Stomach (tissue), 8 donors: ENCODE measurements at regions not wholly inside any gene's neighbourhood (a gene's known extent, or its start where the extent isn't known, plus 50 kb on each side); places are given as distances from the start of the nearest gene placed in this dataset.

Experiments
- DNase-seq, 2 donors: peaks; one replicate each; pipeline versions ENCODE4 v3.0.0 to v3.0.0-alpha.2; 2013 to 2019
- H3K27ac ChIP-seq, 5 donors: fragments of 200-600 bp in 4 of 5; sonication (generic) in 4 of 5; one replicate each; pipeline ENCODE4 v1.5.1; 2013 to 2019; ENCODE audit warnings: mild to moderate bottlenecking in 1 of 5, moderate library complexity in 1 of 5
- H3K27me3 ChIP-seq, 3 donors: fragments of 200-600 bp; sonication (generic); one replicate each; pipeline ENCODE4 v1.5.1; 2017 to 2019; ENCODE audit warnings: mixed run types in 1 of 3
- H3K36me3 ChIP-seq, 4 donors: fragments of 200-600 bp; sonication (generic); 1 replicate in 3 of 4; 2 replicates in 1 of 4; pipeline ENCODE4 v1.5.1; 2016 to 2019
- H3K4me1 ChIP-seq, 4 donors: fragments of 200-600 bp; sonication (generic); one replicate each; pipeline ENCODE4 v1.5.1; 2016 to 2019
- H3K4me3 ChIP-seq, 4 donors: fragments of 200-600 bp; sonication (generic) in 3 of 4; one replicate each; pipeline ENCODE4 v1.5.1; 2016 to 2019; ENCODE audit warnings: mild to moderate bottlenecking in 1 of 4
- H3K9me3 ChIP-seq, 4 donors: fragments of 200-600 bp; sonication (generic); one replicate each; pipeline ENCODE4 v1.5.1; 2016 to 2019
- CTCF ChIP-seq, 7 experiments: fragments of 450-650 bp in 4 of 7; fragments of 200-600 bp in 3 of 7; sonication (generic) in 3 of 7; IDR thresholded peaks; one replicate each; pipeline ENCODE4 v1.5.1; 2016 to 2019; ENCODE audit warnings: antibody characterized with exemption in 7 of 7, control low read depth in 2 of 7, mild to moderate bottlenecking in 1 of 7
- EP300 ChIP-seq: sonication (generic); formaldehyde crosslinking; IDR thresholded peaks from one replicate; pipeline ENCODE4 v1.6.1; 2017; ENCODE audit warnings: antibody characterized with exemption
- POLR2A ChIP-seq, 4 donors: fragments of 450-650 bp; IDR thresholded peaks; one replicate each; pipeline ENCODE4 v1.6.1; 2016; ENCODE audit warnings: antibody characterized with exemption in 4 of 4, control low read depth in 2 of 4, mild to moderate bottlenecking in 1 of 4, moderate library complexity in 1 of 4
- POLR2AphosphoS5 ChIP-seq, 3 donors: sonication (generic); formaldehyde crosslinking; IDR thresholded peaks; one replicate each; pipeline ENCODE4 v1.6.1; 2016; ENCODE audit warnings: antibody characterized with exemption in 3 of 3
- WGBS, 5 donors: extraction: QIAGEN DNeasy Blood & Tissue Kit in 3 of 5; methylation state at CpG; one replicate each; pipeline versions ENCODE4 v1.1.5 to v1.1.7; 2013 to 2018; 5-methylcytosine and 5-hydroxymethylcytosine counted together
- intact Hi-C: fragments of 100-400 bp; cut with DNase I; formaldehyde crosslinking; loops from one replicate; pipeline ENCODE4 v1.15.1; 2023; ENCODE audit warnings: low total_unique reads
- donor health status: healthy with polysubstance abuse.
- donor health status: Bipolar disorder and iron deficiency.
- donor health status: healthy.

GRCh38 chr2:82075875-82076274, 1771.3 kb upstream of the LRRTM1 start:
- no peak for TF ChIP-seq CTCF (IDR thresholded peaks at IDR 0.05)
- TF ChIP-seq POLR2AphosphoS5 (IDR thresholded peaks at IDR 0.05): no peak
- no peak for TF ChIP-seq EP300
- TF ChIP-seq POLR2A (IDR thresholded peaks at IDR 0.05): no peak
- Histone ChIP-seq H3K36me3 (no peaks in the 10 kb centered on the region), H3K27me3 (no peaks in the 10 kb centered on the region), H3K4me3 (no peak overlapping the region), H3K27ac (no peak overlapping the region), H3K9me3 (no peaks in the 10 kb centered on the region), H3K4me1 (no peaks in the 10 kb centered on the region)
- no peak for DNase-seq
- intact Hi-C loops: no loop called here
- 83 to 95% (median 91%) methylated on average over 2 of the region's 2 CpGs for WGBS, 5 donors

- H3K27me3 ChIP-seq: no peaks in the 10 kb centered on the region
- intact Hi-C loops: no loop called here
- TF ChIP-seq CTCF (IDR thresholded peaks at IDR 0.05) (no peak), EP300 (no peak), POLR2AphosphoS5 (IDR thresholded peaks at IDR 0.05) (no peak), POLR2A (IDR thresholded peaks at IDR 0.05) (no peak)
- H3K9me3 ChIP-seq: no peaks in the 10 kb centered on the region
- no peak overlapping the region for H3K4me3 ChIP-seq
- no peak for DNase-seq
- no peaks in the 10 kb centered on the region for H3K36me3 ChIP-seq
- WGBS, 5 donors: 45 to 72% (median 62%) methylated on average over 2 of the region's 2 CpGs
- H3K4me1 ChIP-seq: no peaks in the 10 kb centered on the region
- H3K27ac ChIP-seq: no peak overlapping the region
Observed at GRCh38 chr2:82062463-82062862, 1757.9 kb upstream of the LRRTM1 start.

DNA sequence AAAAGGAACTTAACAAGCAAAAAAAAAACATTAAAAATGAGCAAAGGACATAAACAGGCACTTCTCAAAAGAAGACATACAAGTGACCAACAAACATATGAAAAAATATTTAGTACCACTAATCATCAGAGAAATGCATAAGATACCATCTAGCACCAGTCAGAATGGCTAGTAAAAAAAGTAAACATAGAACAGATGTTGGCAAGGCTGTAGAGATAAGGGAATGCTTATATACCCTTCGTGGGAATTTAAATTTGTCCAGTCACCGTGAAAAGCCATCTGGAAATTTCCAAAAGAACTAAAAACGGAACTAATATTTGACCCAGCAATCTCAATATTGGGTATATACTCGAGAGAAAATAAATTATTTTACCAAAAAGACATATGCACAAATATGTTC, 1751.3 kb upstream of the LRRTM1 start:
- H3K36me3 ChIP-seq: no peaks in the 10 kb centered on the region
- H3K27ac ChIP-seq: no peak overlapping the region
- H3K4me3 ChIP-seq: no peak overlapping the region
- intact Hi-C loops: no loop called here
- no peaks in the 10 kb centered on the region for H3K9me3 ChIP-seq
- DNase-seq: no peak
- TF ChIP-seq POLR2AphosphoS5 (IDR thresholded peaks at IDR 0.05): no peak
- no peak for TF ChIP-seq EP300
- TF ChIP-seq CTCF (IDR thresholded peaks at IDR 0.05): no peak
- no peaks in the 10 kb centered on the region for H3K4me1 ChIP-seq
- no peaks in the 10 kb centered on the region for H3K27me3 ChIP-seq
- 55 to 62% (median 58%) methylated on average over 4 of the region's 4 CpGs for WGBS, 5 donors

- TF ChIP-seq EP300: no peak
- no peak for TF ChIP-seq POLR2AphosphoS5 (IDR thresholded peaks at IDR 0.05)
- TF ChIP-seq CTCF (IDR thresholded peaks at IDR 0.05): no peak
- no peak for TF ChIP-seq POLR2A (IDR thresholded peaks at IDR 0.05)
- H3K36me3 ChIP-seq: no peaks in the 10 kb centered on the region
- no peaks in the 10 kb centered on the region for H3K4me1 ChIP-seq
- DNase-seq: no peak
- H3K4me3 ChIP-seq: no peak overlapping the region
- intact Hi-C loops: no loop called here
- no peaks in the 10 kb centered on the region for H3K27me3 ChIP-seq
- no peak overlapping the region for H3K27ac ChIP-seq
- 61 to 100% (median 87%) methylated on average over 2 of the region's 2 CpGs for WGBS, 5 donors
- H3K9me3 ChIP-seq: peaks cover 0 to 24% (median 3%) of the 10 kb centered on the region in 4 donors
Observed at GRCh38 chr2:82043867-82044266, 1739.3 kb upstream of the LRRTM1 start.
